Esophagus muscularis mucosa (tissue), 4 donors: ENCODE measurements at regions not wholly inside any gene's neighbourhood (a gene's known extent, or its start where the extent isn't known, plus 50 kb on each side); places are given as distances from the start of the nearest gene placed in this dataset.
A peak's percentile ranks its signal among the peaks of the same experiment; 100 is the strongest.

Source experiments
- DNase-seq: peaks from one replicate; pipeline ENCODE4 v3.0.0-alpha.2; 2017; ENCODE audit errors: extremely low spot score
- H3K27ac ChIP-seq, 4 donors: fragments of 200-600 bp; sonication (generic); replicated peaks in 1 of 4; 1 replicate in 3 of 4; 2 replicates in 1 of 4; pipeline ENCODE4 v1.5.1; 2016 to 2019; ENCODE audit warnings: mild to moderate bottlenecking in 1 of 4
- H3K27me3 ChIP-seq, 4 donors: fragments of 200-600 bp; sonication (generic); one replicate each; pipeline versions ENCODE4 v1.5.1 to v1.6.0; 2016 to 2019
- H3K36me3 ChIP-seq, 4 donors: fragments of 200-600 bp; sonication (generic); one replicate each; pipeline ENCODE4 v1.5.1; 2016 to 2019
- H3K4me1 ChIP-seq, 4 donors: fragments of 200-600 bp; sonication (generic); one replicate each; pipeline ENCODE4 v1.5.1; 2016 to 2019
- H3K4me3 ChIP-seq, 4 donors: fragments of 200-600 bp; sonication (generic); 1 replicate in 2 of 4; 2 replicates in 2 of 4; pipeline ENCODE4 v1.5.1; 2016 to 2019; ENCODE audit warnings: mild to moderate bottlenecking in 4 of 4, moderate library complexity in 1 of 4
- H3K9me3 ChIP-seq, 4 donors: fragments of 200-600 bp; sonication (generic); 1 replicate in 3 of 4; 2 replicates in 1 of 4; pipeline ENCODE4 v1.5.1; 2016 to 2019
- EP300 ChIP-seq: sonication (generic); formaldehyde crosslinking; IDR thresholded peaks from one replicate; pipeline ENCODE4 v1.6.1; 2017; ENCODE audit warnings: antibody characterized with exemption
- POLR2A ChIP-seq: fragments of 450-650 bp; IDR thresholded peaks from one replicate; pipeline ENCODE4 v1.6.1; 2017; ENCODE audit warnings: antibody characterized with exemption, moderate library complexity, mild to moderate bottlenecking, low read depth
- POLR2AphosphoS5 ChIP-seq, 2 donors: sonication (generic); formaldehyde crosslinking; IDR thresholded peaks; one replicate each; pipeline ENCODE4 v1.6.1; 2017; ENCODE audit warnings: antibody characterized with exemption in 2 of 2
- WGBS: methylation state at CpG from one replicate; pipeline ENCODE4 v1.1.5; 2018; 5-methylcytosine and 5-hydroxymethylcytosine counted together
- intact Hi-C: fragments of 100-400 bp; cut with DNase I; formaldehyde crosslinking; loops from one replicate; pipeline ENCODE4 v1.15.1; 2023
- TF ChIP-seq, protein P1 (sequence below), 3 experiments: fragments of 200-600 bp in 2 of 3; fragments of 450-650 bp in 1 of 3; sonication (generic) in 2 of 3; IDR thresholded peaks; one replicate each; pipeline ENCODE4 v1.5.1; 2017 to 2019; ENCODE audit warnings: antibody characterized with exemption in 3 of 3, mild to moderate bottlenecking in 2 of 3, moderate library complexity in 1 of 3

DNA sequence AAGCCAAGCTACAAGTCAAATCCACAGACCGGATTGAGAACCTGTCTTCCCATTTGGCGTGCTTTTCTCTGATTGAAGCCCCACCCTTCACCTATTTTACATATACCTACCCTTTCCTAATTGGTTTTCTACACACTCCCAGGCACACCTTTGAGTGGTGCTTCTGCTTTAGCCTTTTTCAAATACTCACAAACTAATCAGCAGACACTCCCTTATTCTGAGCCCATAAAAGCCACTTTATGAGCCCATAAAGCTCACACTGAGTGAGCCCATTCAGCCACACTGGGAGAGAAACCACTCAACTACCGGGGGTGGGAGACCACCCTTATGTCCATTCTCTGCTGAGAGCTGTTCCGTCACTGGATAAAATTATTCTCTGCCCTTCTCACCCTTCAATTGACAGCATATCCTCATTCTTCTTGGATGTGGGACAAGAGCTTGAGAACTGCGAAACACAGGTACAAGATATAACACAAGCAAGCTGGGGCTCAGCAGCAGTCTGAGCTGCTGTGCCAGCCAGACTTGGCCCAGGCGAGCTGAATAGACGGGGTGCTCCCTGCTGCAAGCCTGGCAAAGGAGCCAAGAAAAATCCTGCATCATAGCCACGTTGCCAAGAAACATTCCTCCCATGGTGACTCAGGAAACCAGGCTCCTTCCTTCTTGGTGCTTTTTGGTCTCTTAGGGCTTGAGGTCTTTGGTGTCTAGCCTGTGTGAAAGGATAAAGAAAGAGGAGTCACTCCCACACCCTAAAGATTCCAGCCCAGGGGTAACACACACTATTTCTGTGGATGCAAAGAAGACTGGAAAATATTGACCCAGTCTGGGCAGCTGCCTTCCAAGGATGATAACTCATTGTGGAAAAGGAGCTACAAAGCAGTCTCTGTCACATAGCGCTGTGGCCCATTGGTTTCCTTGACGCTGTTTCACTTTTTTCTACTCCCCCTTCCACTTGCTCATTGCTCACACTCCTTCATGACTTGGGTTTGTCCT is 609.7 kb downstream of the MCTP2 start:
- Histone ChIP-seq H3K27me3 (no peaks in the 10 kb centered on the region), H3K9me3 (peaks cover 0 to 8% (median 0%) of the 10 kb centered on the region in 4 donors), H3K27ac (peak overlapping the region in 3 of 4 donors; percentile 13 to 46 (median 41)), H3K4me1 (peaks cover 4 to 55% (median 42%) of the 10 kb centered on the region in 4 donors), H3K36me3 (no peaks in the 10 kb centered on the region), H3K4me3 (no peak overlapping the region)
- TF ChIP-seq, protein P1, sequence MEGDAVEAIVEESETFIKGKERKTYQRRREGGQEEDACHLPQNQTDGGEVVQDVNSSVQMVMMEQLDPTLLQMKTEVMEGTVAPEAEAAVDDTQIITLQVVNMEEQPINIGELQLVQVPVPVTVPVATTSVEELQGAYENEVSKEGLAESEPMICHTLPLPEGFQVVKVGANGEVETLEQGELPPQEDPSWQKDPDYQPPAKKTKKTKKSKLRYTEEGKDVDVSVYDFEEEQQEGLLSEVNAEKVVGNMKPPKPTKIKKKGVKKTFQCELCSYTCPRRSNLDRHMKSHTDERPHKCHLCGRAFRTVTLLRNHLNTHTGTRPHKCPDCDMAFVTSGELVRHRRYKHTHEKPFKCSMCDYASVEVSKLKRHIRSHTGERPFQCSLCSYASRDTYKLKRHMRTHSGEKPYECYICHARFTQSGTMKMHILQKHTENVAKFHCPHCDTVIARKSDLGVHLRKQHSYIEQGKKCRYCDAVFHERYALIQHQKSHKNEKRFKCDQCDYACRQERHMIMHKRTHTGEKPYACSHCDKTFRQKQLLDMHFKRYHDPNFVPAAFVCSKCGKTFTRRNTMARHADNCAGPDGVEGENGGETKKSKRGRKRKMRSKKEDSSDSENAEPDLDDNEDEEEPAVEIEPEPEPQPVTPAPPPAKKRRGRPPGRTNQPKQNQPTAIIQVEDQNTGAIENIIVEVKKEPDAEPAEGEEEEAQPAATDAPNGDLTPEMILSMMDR (IDR thresholded peaks at IDR 0.05), result no peak
- peak in 1 of 2 donors; percentile 19 for TF ChIP-seq POLR2AphosphoS5 (IDR thresholded peaks at IDR 0.05)
- WGBS, result 81% methylated on average over 10 of the region's 10 CpGs
- DNase-seq, result no peak
- intact Hi-C loops, result no loop called here

GRCh38 chr15:94843060-94843459 is 611.7 kb downstream of the MCTP2 start:
- intact Hi-C loops, result no loop called here
- no peaks in the 10 kb centered on the region for H3K27me3 ChIP-seq
- TF ChIP-seq, protein P1 (IDR thresholded peaks at IDR 0.05), result no peak
- TF ChIP-seq POLR2AphosphoS5 (IDR thresholded peaks at IDR 0.05) (no peak), POLR2A (no peak), EP300 (no peak)
- H3K27ac ChIP-seq, result no peak overlapping the region
- no peak overlapping the region for H3K4me3 ChIP-seq
- peaks cover 0 to 8% (median 0%) of the 10 kb centered on the region in 4 donors for H3K9me3 ChIP-seq
- H3K36me3 ChIP-seq, result no peaks in the 10 kb centered on the region
- H3K4me1 ChIP-seq, result peaks cover 4 to 49% (median 37%) of the 10 kb centered on the region in 4 donors
- DNase-seq, result no peak

GRCh38 chr15:94844198-94844537 is 612.8 kb downstream of the MCTP2 start:
- H3K36me3 ChIP-seq, result no peaks in the 10 kb centered on the region
- no peaks in the 10 kb centered on the region for H3K27me3 ChIP-seq
- H3K27ac ChIP-seq, result peak overlapping the region; percentile 70 to 84 (median 78)
- intact Hi-C loops, result no loop called here
- no peak for DNase-seq
- H3K4me1 ChIP-seq, result peaks cover 4 to 38% (median 27%) of the 10 kb centered on the region in 4 donors
- TF ChIP-seq, protein P1 (IDR thresholded peaks at IDR 0.05), result no peak
- no peak for TF ChIP-seq POLR2A
- no peak for TF ChIP-seq EP300
- no peak for TF ChIP-seq POLR2AphosphoS5 (IDR thresholded peaks at IDR 0.05)
- H3K4me3 ChIP-seq, result peak overlapping the region in 1 of 4 donors; percentile 58
- peaks cover 0 to 8% (median 0%) of the 10 kb centered on the region in 4 donors for H3K9me3 ChIP-seq
- WGBS, result 71% methylated on average over 5 of the region's 5 CpGs

- H3K4me3 ChIP-seq, result peak overlapping the region; percentile 58 to 63 (median 58)
Measured at GRCh38 chr15:94844538-94845389, 613.4 kb downstream of the MCTP2 start.

More at GRCh38 chr15:94844538-94845389, 613.4 kb downstream of the MCTP2 start:
- no peak for TF ChIP-seq POLR2A
- TF ChIP-seq, protein P1 (IDR thresholded peaks at IDR 0.05), result peak in 1 of 3 experiments; percentile 32
- peak in 1 of 2 donors; percentile 22 for TF ChIP-seq POLR2AphosphoS5 (IDR thresholded peaks at IDR 0.05)
- TF ChIP-seq EP300, result no peak
- peaks cover 0 to 8% (median 0%) of the 10 kb centered on the region in 4 donors for H3K9me3 ChIP-seq
- no peak for DNase-seq
- H3K27me3 ChIP-seq, result no peaks in the 10 kb centered on the region
- H3K4me1 ChIP-seq, result peaks cover 4 to 35% (median 21%) of the 10 kb centered on the region in 4 donors
- WGBS, result 15% methylated on average over 25 of the region's 83 CpGs
- H3K36me3 ChIP-seq, result no peaks in the 10 kb centered on the region
- intact Hi-C loops, result no loop called here
- H3K27ac ChIP-seq, result peak overlapping the region; percentile 70 to 84 (median 78)
